Trophoblast cell (in vitro differentiated cells and primary cell): ENCODE measurements at regions not wholly inside any gene's neighbourhood (a gene's known extent, or its start where the extent isn't known, plus 50 kb on each side); places are given as distances from the start of the nearest gene placed in this dataset.

Source experiments
- DNase-seq, 2 donors: peaks; one replicate each; pipeline ENCODE4 v3.0.0-alpha.2; 2016
- H2AFZ ChIP-seq: 2 replicates; pipeline ENCODE4 v1.6.1; 2013; ENCODE audit warnings: low read length, moderate library complexity, mild to moderate bottlenecking; ENCODE audit not compliant: insufficient read depth, poor library complexity
- H2AK5ac ChIP-seq: 2 replicates; pipeline ENCODE4 v1.6.1; 2013; ENCODE audit warnings: mild to moderate bottlenecking, low read length
- H2BK120ac ChIP-seq: 2 replicates; pipeline ENCODE4 v1.6.1; 2013; ENCODE audit warnings: low read length, mild to moderate bottlenecking, moderate library complexity; ENCODE audit not compliant: insufficient read depth, poor library complexity
- H2BK12ac ChIP-seq: 2 replicates; pipeline ENCODE4 v1.6.1; 2013; ENCODE audit warnings: mild to moderate bottlenecking, low read length, moderate library complexity
- H2BK5ac ChIP-seq: 2 replicates; pipeline ENCODE4 v1.6.1; 2013; ENCODE audit warnings: low read length, low read depth, moderate library complexity, mild to moderate bottlenecking; ENCODE audit not compliant: poor library complexity
- H3K14ac ChIP-seq: 2 replicates; pipeline ENCODE4 v1.6.1; 2013; ENCODE audit warnings: mild to moderate bottlenecking, low read length
- H3K18ac ChIP-seq: 2 replicates; pipeline ENCODE4 v1.6.1; 2013; ENCODE audit warnings: mild to moderate bottlenecking, low read length
- H3K23ac ChIP-seq: 2 replicates; pipeline ENCODE4 v1.6.1; 2013; ENCODE audit warnings: low read length
- H3K27ac ChIP-seq: 2 replicates; pipeline ENCODE4 v1.5.1; 2013; ENCODE audit warnings: low read depth, mild to moderate bottlenecking, inconsistent platforms, low read length, moderate library complexity
- H3K27me3 ChIP-seq: 2 replicates; pipeline ENCODE4 v1.6.1; 2013; ENCODE audit warnings: inconsistent platforms, mild to moderate bottlenecking, low read length, moderate library complexity; ENCODE audit not compliant: insufficient read depth
- H3K36me3 ChIP-seq, 2 experiments: 1 replicate in 1 of 2; 2 replicates in 1 of 2; pipeline ENCODE4 v1.6.1; 2013; ENCODE audit warnings: low read length in 2 of 2, mild to moderate bottlenecking in 2 of 2, moderate library complexity in 1 of 2; ENCODE audit not compliant: insufficient read depth in 2 of 2, control insufficient read depth in 1 of 2
- H3K4ac ChIP-seq: 2 replicates; pipeline ENCODE4 v1.6.1; 2013; ENCODE audit warnings: low read depth, mild to moderate bottlenecking, low read length, moderate library complexity
- H3K4me1 ChIP-seq, 2 experiments: 1 replicate in 1 of 2; 2 replicates in 1 of 2; pipeline ENCODE4 v1.6.1; 2013; ENCODE audit warnings: low read length in 2 of 2, mild to moderate bottlenecking in 2 of 2, moderate library complexity in 1 of 2; ENCODE audit not compliant: insufficient read depth in 2 of 2, control insufficient read depth in 1 of 2
- H3K4me2 ChIP-seq: 2 replicates; pipeline ENCODE4 v1.6.1; 2013; ENCODE audit warnings: inconsistent platforms, mild to moderate bottlenecking, low read length, moderate library complexity
- H3K4me3 ChIP-seq: 2 replicates; pipeline ENCODE4 v1.5.1; 2013; ENCODE audit warnings: mild to moderate bottlenecking, low read depth, low read length, inconsistent platforms
- H3K79me1 ChIP-seq: one replicate; pipeline ENCODE4 v1.6.1; 2013; ENCODE audit warnings: low read length
- H3K79me2 ChIP-seq: 2 replicates; pipeline ENCODE4 v1.6.1; 2013; ENCODE audit warnings: low read length, mild to moderate bottlenecking; ENCODE audit not compliant: control insufficient read depth, insufficient read depth, poor library complexity
- H3K9ac ChIP-seq: 2 replicates; pipeline ENCODE4 v1.6.1; 2013; ENCODE audit warnings: mild to moderate bottlenecking, low read length
- H3K9me3 ChIP-seq: 2 replicates; pipeline ENCODE4 v1.6.1; 2013; ENCODE audit warnings: low read depth, mild to moderate bottlenecking, control low read depth, inconsistent platforms, low read length; ENCODE audit not compliant: insufficient read depth
- H4K12ac ChIP-seq: 2 replicates; pipeline ENCODE4 v1.6.1; 2013; ENCODE audit warnings: low read depth, mild to moderate bottlenecking, low read length, moderate library complexity
- H4K8ac ChIP-seq: 2 replicates; pipeline ENCODE4 v1.6.1; 2013; ENCODE audit warnings: low read depth, mild to moderate bottlenecking, low read length, moderate library complexity
- H4K91ac ChIP-seq: one replicate; pipeline ENCODE4 v1.6.1; 2013; ENCODE audit warnings: low read depth, mild to moderate bottlenecking, low read length, moderate library complexity
- WGBS: extraction: QIAGEN DNeasy Blood & Tissue Kit; methylation state at CpG from one replicate; pipeline ENCODE4 v1.1.7; 2013; ENCODE audit warnings: missing lambda C conversion rate; ENCODE audit not compliant: insufficient read length, insufficient coverage; ENCODE audit errors: extremely low coverage; 5-methylcytosine and 5-hydroxymethylcytosine counted together

DNA sequence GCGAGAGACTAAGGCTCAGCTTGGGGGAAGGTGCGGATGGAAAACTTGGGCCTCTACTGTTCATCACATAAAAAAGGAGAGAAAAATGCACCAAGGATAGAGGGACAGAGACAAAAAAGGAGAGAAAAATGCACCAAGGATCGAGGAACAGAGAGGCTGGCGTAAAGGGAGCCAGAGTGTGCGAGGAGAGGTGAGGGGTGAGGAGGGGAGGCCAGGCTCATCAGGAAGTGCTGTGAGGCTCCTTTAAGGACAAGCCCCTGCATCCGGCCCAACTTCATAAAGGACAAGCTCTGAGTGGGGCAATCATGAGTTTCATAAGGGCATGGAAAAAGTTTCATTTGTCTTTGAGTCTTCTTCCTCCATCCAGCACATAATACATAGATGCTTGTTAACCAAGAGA is 117.2 kb upstream of the NXT1 start:
- Histone ChIP-seq H3K4ac (no peak overlapping the region), H4K8ac (no peak overlapping the region), H4K12ac (no peak overlapping the region), H2BK12ac (no peak overlapping the region), H4K91ac (no peak overlapping the region), H3K36me3 (no peaks in the 10 kb centered on the region), H3K18ac (no peak overlapping the region), H3K4me3 (no peak overlapping the region), H3K79me1 (no peaks in the 10 kb centered on the region), H2AFZ (no peak overlapping the region), H3K9me3 (no peaks in the 10 kb centered on the region), H3K14ac (no peak overlapping the region), H3K27me3 (no peaks in the 10 kb centered on the region), H2AK5ac (no peak overlapping the region), H2BK120ac (no peak overlapping the region), H3K79me2 (no peaks in the 10 kb centered on the region), H3K9ac (no peak overlapping the region), H3K4me1 (no peaks in the 10 kb centered on the region), H2BK5ac (no peak overlapping the region), H3K23ac (no peak overlapping the region), H3K4me2 (no peak overlapping the region), H3K27ac (no peak overlapping the region)
- no CpG with 5 or more reads among the region's 6 CpGs for WGBS
- no peak for DNase-seq

DNA sequence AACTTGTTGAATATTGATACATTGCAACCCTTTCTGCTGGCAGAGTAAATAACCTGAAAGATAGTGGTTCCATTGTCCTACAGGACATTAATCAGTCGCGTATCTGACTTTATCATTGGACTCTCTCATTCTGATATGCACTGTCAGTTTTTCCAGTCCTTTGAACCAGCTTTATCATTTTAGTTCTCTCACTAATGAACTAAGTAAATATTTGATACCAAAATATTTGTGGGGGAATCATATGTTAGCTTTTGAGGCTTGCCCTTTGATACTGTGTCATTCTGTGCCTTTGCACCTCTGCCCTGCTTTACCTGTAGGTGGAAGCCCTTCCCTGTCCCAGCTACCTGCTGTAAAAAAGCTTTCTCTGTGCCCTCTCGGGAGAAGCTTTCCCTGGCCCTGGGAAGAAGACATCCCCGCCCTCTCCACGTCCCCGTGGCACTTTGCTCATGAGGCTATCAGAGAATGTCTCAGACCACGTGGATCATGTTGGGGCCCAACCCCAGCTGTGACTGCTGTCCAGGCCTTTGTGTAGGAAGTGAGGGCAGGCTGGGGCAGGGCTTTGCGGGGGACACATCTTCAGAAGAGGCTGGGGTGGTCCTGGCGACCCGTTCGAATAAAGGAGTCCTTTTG is 117.8 kb upstream of the NXT1 start:
- Histone ChIP-seq H3K4ac (no peak overlapping the region), H3K9me3 (no peaks in the 10 kb centered on the region), H2BK120ac (no peak overlapping the region), H2BK12ac (no peak overlapping the region), H4K8ac (no peak overlapping the region), H2AFZ (no peak overlapping the region), H3K79me1 (no peaks in the 10 kb centered on the region), H3K23ac (no peak overlapping the region), H3K4me3 (no peak overlapping the region), H3K4me2 (no peak overlapping the region), H2AK5ac (no peak overlapping the region), H3K27ac (no peak overlapping the region), H3K18ac (no peak overlapping the region), H3K36me3 (no peaks in the 10 kb centered on the region), H4K12ac (no peak overlapping the region), H3K4me1 (peaks cover 0 to 1% of the 10 kb centered on the region in 2 experiments), H3K9ac (no peak overlapping the region), H2BK5ac (no peak overlapping the region), H4K91ac (no peak overlapping the region), H3K14ac (no peak overlapping the region), H3K27me3 (no peaks in the 10 kb centered on the region), H3K79me2 (no peaks in the 10 kb centered on the region)
- no CpG with 5 or more reads among the region's 11 CpGs for WGBS
- DNase-seq: no peak

DNA sequence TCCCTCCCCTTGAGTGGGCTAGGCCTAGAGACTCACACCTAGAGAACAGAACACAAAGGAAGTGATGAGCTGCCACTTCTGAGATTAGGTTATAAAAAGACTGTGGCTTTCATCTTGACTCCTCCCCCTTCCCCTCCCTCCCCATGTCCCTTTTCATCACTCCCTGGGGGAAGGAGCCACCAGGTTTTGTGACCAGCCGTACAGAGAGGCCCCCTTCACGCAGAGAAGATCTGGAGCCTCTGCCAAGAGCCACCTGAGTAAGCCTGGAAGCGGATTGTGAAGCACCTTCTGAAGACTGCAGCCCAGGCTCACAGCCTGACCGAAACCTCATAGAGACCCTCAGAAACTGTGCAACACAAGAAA is 118.4 kb upstream of the NXT1 start:
- H3K79me2 ChIP-seq: no peaks in the 10 kb centered on the region
- H3K4me3 ChIP-seq: no peak overlapping the region
- no peak overlapping the region for H2AFZ ChIP-seq
- H2AK5ac ChIP-seq: no peak overlapping the region
- H4K8ac ChIP-seq: no peak overlapping the region
- H3K18ac ChIP-seq: no peak overlapping the region
- no peak overlapping the region for H3K27ac ChIP-seq
- no peak for DNase-seq
- H3K9ac ChIP-seq: no peak overlapping the region
- H3K27me3 ChIP-seq: no peaks in the 10 kb centered on the region
- peaks cover 0 to 6% of the 10 kb centered on the region in 2 experiments for H3K4me1 ChIP-seq
- H2BK5ac ChIP-seq: no peak overlapping the region
- H3K4ac ChIP-seq: no peak overlapping the region
- no CpG with 5 or more reads among the region's 4 CpGs for WGBS
- no peaks in the 10 kb centered on the region for H3K36me3 ChIP-seq
- H3K4me2 ChIP-seq: no peak overlapping the region
- H4K91ac ChIP-seq: no peak overlapping the region
- H2BK120ac ChIP-seq: no peak overlapping the region
- no peak overlapping the region for H2BK12ac ChIP-seq
- H3K79me1 ChIP-seq: no peaks in the 10 kb centered on the region
- no peak overlapping the region for H4K12ac ChIP-seq
- no peaks in the 10 kb centered on the region for H3K9me3 ChIP-seq
- H3K23ac ChIP-seq: no peak overlapping the region
- no peak overlapping the region for H3K14ac ChIP-seq

DNA sequence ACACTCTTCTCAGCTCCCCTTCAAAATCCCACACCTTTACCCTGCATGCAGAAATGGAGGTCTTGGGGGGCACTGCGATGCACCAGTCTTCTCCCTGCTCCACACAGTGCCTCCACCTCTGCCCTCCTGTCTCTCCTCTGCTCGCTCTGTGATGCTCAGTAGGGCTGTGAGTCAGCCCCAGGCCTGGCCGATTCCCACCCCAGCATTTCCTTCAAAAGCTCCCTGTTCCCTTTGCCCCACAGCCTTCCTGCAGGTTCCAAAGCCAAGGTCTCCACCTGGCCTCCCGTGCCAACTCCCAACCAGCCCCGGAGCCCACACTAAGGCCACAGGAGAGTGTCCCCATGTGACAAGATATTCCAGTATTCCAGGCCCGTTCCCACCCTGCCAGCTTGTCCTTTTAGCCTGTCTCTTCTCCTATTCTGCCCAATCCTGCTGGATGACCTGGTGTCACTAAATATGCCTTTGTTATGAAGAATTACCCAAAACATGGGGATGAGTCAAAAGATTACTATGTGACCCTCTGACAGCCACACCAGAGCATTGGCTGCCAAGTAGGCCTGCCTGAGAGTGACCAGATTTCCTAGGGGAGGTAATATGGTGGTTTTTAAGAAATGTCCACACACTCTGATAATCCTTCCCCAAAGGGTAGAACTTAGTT is 118.9 kb upstream of the NXT1 start:
- H3K18ac ChIP-seq: no peak overlapping the region
- H3K79me2 ChIP-seq: no peaks in the 10 kb centered on the region
- no peak overlapping the region for H2AFZ ChIP-seq
- no CpG with 5 or more reads among the region's 6 CpGs for WGBS
- no peak overlapping the region for H3K14ac ChIP-seq
- H2AK5ac ChIP-seq: no peak overlapping the region
- no peak overlapping the region for H4K91ac ChIP-seq
- H3K4ac ChIP-seq: no peak overlapping the region
- no peak overlapping the region for H2BK120ac ChIP-seq
- DNase-seq: peak in 1 of 2 donors; percentile 62
- H3K79me1 ChIP-seq: no peaks in the 10 kb centered on the region
- no peaks in the 10 kb centered on the region for H3K9me3 ChIP-seq
- H3K36me3 ChIP-seq: no peaks in the 10 kb centered on the region
- peaks cover 0 to 7% of the 10 kb centered on the region in 2 experiments for H3K4me1 ChIP-seq
- no peak overlapping the region for H3K4me2 ChIP-seq
- H3K9ac ChIP-seq: no peak overlapping the region
- no peak overlapping the region for H2BK12ac ChIP-seq
- H2BK5ac ChIP-seq: no peak overlapping the region
- H3K27ac ChIP-seq: no peak overlapping the region
- no peak overlapping the region for H4K8ac ChIP-seq
- no peak overlapping the region for H3K23ac ChIP-seq
- H3K4me3 ChIP-seq: no peak overlapping the region
- no peaks in the 10 kb centered on the region for H3K27me3 ChIP-seq
- H4K12ac ChIP-seq: no peak overlapping the region
